Liver (tissue), 8 donors: ENCODE measurements at regions not wholly inside any gene's neighbourhood (a gene's known extent, or its start where the extent isn't known, plus 50 kb on each side); places are given as distances from the start of the nearest gene placed in this dataset.

ENCODE experiments used
- DNase-seq: peaks from one replicate; pipeline ENCODE4 v3.0.0-alpha.2; 2017; ENCODE audit warnings: low spot score
- H3K27ac ChIP-seq, 2 donors: one replicate each; pipeline ENCODE4 v1.7.0; 2013; ENCODE audit warnings: inconsistent platforms in 2 of 2, low read length in 2 of 2, control low read depth in 1 of 2, low read depth in 1 of 2, mild to moderate bottlenecking in 1 of 2
- H3K27me3 ChIP-seq, 4 donors: one replicate each; pipeline versions ENCODE4 v1.6.1 to v1.7.0; 2013; ENCODE audit warnings: low read length in 3 of 4, inconsistent platforms in 1 of 4, mild to moderate bottlenecking in 1 of 4, moderate library complexity in 1 of 4; ENCODE audit not compliant: control insufficient read depth in 4 of 4, insufficient read depth in 4 of 4
- H3K36me3 ChIP-seq, 4 donors: one replicate each; pipeline versions ENCODE4 v1.6.1 to v1.7.0; 2013; ENCODE audit warnings: low read length in 3 of 4, mild to moderate bottlenecking in 3 of 4, low read depth in 1 of 4, moderate library complexity in 1 of 4; ENCODE audit not compliant: control insufficient read depth in 4 of 4, insufficient read depth in 3 of 4
- H3K4me1 ChIP-seq, 4 donors: one replicate each; pipeline versions ENCODE4 v1.6.1 to v1.7.0; 2013; ENCODE audit warnings: low read length in 3 of 4, mild to moderate bottlenecking in 3 of 4, moderate library complexity in 1 of 4; ENCODE audit not compliant: control insufficient read depth in 4 of 4, insufficient read depth in 4 of 4
- H3K4me3 ChIP-seq, 3 donors: one replicate each; pipeline versions ENCODE4 v1.6.1 to v1.7.0; 2013; ENCODE audit warnings: low read length in 3 of 3, control low read depth in 1 of 3, low read depth in 1 of 3, mild to moderate bottlenecking in 1 of 3
- H3K9ac ChIP-seq, 2 donors: one replicate each; pipeline ENCODE4 v1.7.0; 2013; ENCODE audit warnings: low read length in 2 of 2, mild to moderate bottlenecking in 2 of 2, moderate library complexity in 2 of 2, control low read depth in 1 of 2, low read depth in 1 of 2
- H3K9me3 ChIP-seq, 4 donors: one replicate each; pipeline versions ENCODE4 v1.6.1 to v1.7.0; 2013; ENCODE audit warnings: low read length in 3 of 4; ENCODE audit not compliant: control insufficient read depth in 4 of 4
- CTCF ChIP-seq: fragments of 150-350 bp; IDR thresholded peaks from 2 replicates; pipeline ENCODE4 v1.5.1; 2017; ENCODE audit warnings: improper control_type of control experiment, low read depth, low read length; ENCODE audit not compliant: missing input control
- EGR1 ChIP-seq, 2 donors: IDR thresholded peaks; 2 replicates each; pipeline ENCODE4 v1.6.1; 2016 to 2018; ENCODE audit warnings: antibody characterized with exemption in 2 of 2, low read depth in 2 of 2
- FOXA1 ChIP-seq: IDR thresholded peaks from 2 replicates; pipeline ENCODE4 v1.6.1; 2016; ENCODE audit warnings: antibody characterized with exemption
- FOXA2 ChIP-seq: IDR thresholded peaks from 2 replicates; pipeline ENCODE4 v1.6.1; 2016; ENCODE audit warnings: antibody characterized with exemption
- GABPA ChIP-seq, 2 donors: IDR thresholded peaks in 1 of 2; conservative IDR thresholded peaks in 1 of 2; 2 replicates each; pipeline ENCODE4 v1.6.1; 2016; ENCODE audit warnings: antibody characterized with exemption in 2 of 2, mild to moderate bottlenecking in 1 of 2, moderate library complexity in 1 of 2
- HNF4A ChIP-seq, 2 donors: conservative IDR thresholded peaks; 2 replicates each; pipeline ENCODE4 v1.6.1; 2016; ENCODE audit warnings: antibody characterized with exemption in 2 of 2, mild to moderate bottlenecking in 2 of 2
- HNF4G ChIP-seq: IDR thresholded peaks from 2 replicates; pipeline ENCODE4 v1.6.1; 2016; ENCODE audit warnings: antibody characterized with exemption
- JUND ChIP-seq, 2 donors: IDR thresholded peaks; 2 replicates each; pipeline ENCODE4 v1.6.1; 2016; ENCODE audit warnings: antibody characterized with exemption in 2 of 2
- NR2F2 ChIP-seq: IDR thresholded peaks from 2 replicates; pipeline ENCODE4 v1.6.1; 2016; ENCODE audit warnings: antibody characterized with exemption
- RAD21 ChIP-seq, 2 donors: IDR thresholded peaks; 2 replicates each; pipeline ENCODE4 v1.6.1; 2016; ENCODE audit warnings: antibody characterized with exemption in 2 of 2, mild to moderate bottlenecking in 2 of 2
- REST ChIP-seq: IDR thresholded peaks from 2 replicates; pipeline ENCODE4 v1.6.1; 2016; ENCODE audit warnings: antibody characterized with exemption, mild to moderate bottlenecking
- RXRA ChIP-seq, 2 donors: IDR thresholded peaks; 2 replicates each; pipeline ENCODE4 v1.6.1; 2017 to 2018; ENCODE audit warnings: antibody characterized with exemption in 2 of 2, mild to moderate bottlenecking in 1 of 2
- SP1 ChIP-seq: IDR thresholded peaks from 2 replicates; pipeline ENCODE4 v1.6.1; 2018; ENCODE audit warnings: antibody characterized with exemption, mild to moderate bottlenecking
- TAF1 ChIP-seq: conservative IDR thresholded peaks from 2 replicates; pipeline ENCODE4 v1.6.1; 2016; ENCODE audit warnings: antibody characterized with exemption, mild to moderate bottlenecking
- YY1 ChIP-seq: IDR thresholded peaks from 2 replicates; pipeline ENCODE4 v1.6.1; 2016; ENCODE audit warnings: antibody characterized with exemption, mild to moderate bottlenecking
- ZBTB33 ChIP-seq: IDR thresholded peaks from 2 replicates; pipeline ENCODE4 v1.6.1; 2016; ENCODE audit warnings: antibody characterized with exemption
- WGBS: extraction: QIAGEN DNeasy Blood & Tissue Kit; methylation state at CpG from one replicate; pipeline ENCODE4 v1.1.7; 2013; 5-methylcytosine and 5-hydroxymethylcytosine counted together
- TF ChIP-seq, protein P1 (sequence below): IDR thresholded peaks from 2 replicates; pipeline ENCODE4 v1.6.1; 2016; ENCODE audit warnings: antibody characterized with exemption
- TF ChIP-seq, protein P2 (sequence below): IDR thresholded peaks from 2 replicates; pipeline ENCODE4 v1.6.1; 2016; ENCODE audit warnings: antibody characterized with exemption
- donor health status: healthy.
- donor health status: healthy.
- donor health status: healthy.
- donor health status: healthy.
- donor health status: healthy.

DNA sequence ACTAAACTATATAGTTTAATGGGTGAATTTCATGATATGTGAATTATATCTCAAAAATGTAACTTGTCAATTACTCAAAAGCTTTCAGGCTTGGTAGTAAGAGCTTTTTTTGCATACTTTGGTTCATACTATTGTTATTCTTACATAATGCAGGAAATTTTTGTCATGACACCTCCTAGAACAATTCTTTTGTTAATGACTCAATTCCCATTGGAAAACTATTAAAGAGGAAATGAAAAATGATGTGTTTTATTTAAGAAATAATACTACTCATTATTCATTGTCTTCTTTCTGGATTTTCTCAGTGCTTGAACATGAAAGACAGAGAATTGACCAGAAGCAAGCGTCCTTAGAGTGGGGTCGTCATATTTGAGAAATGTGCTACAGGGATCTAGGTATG, 196.4 kb upstream of the KCNJ16 start:
- 71% methylated on average over 2 of the region's 2 CpGs for WGBS
- Histone ChIP-seq H3K9ac (no peak overlapping the region), H3K4me3 (no peak overlapping the region), H3K9me3 (peaks cover 0 to 3% (median 0%) of the 10 kb centered on the region in 4 donors), H3K36me3 (no peaks in the 10 kb centered on the region), H3K27ac (no peak overlapping the region), H3K27me3 (no peaks in the 10 kb centered on the region), H3K4me1 (no peaks in the 10 kb centered on the region)
- TF ChIP-seq CTCF, result no peak
- no peak for TF ChIP-seq HNF4A (conservative IDR thresholded peaks at IDR 0.05)
- TF ChIP-seq, protein P1, sequence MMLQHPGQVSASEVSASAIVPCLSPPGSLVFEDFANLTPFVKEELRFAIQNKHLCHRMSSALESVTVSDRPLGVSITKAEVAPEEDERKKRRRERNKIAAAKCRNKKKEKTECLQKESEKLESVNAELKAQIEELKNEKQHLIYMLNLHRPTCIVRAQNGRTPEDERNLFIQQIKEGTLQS, result no peak
- TF ChIP-seq FOXA1, result no peak
- no peak for TF ChIP-seq TAF1
- TF ChIP-seq, protein P2, sequence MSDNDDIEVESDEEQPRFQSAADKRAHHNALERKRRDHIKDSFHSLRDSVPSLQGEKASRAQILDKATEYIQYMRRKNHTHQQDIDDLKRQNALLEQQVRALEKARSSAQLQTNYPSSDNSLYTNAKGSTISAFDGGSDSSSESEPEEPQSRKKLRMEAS, result no peak
- TF ChIP-seq YY1, result no peak
- no peak for TF ChIP-seq JUND (IDR thresholded peaks at IDR 0.05)
- TF ChIP-seq GABPA (IDR thresholded peaks at IDR 0.05 in 1 of 2, conservative IDR thresholded peaks at IDR 0.05 in 1 of 2), result no peak
- no peak for TF ChIP-seq RXRA (IDR thresholded peaks at IDR 0.05)
- no peak for TF ChIP-seq ZBTB33
- TF ChIP-seq EGR1 (IDR thresholded peaks at IDR 0.05; ENCODE audit: low read depth in 2 of 2), result no peak
- no peak for TF ChIP-seq NR2F2
- no peak for DNase-seq

GRCh38 chr17:69879576-69879975, 195.4 kb upstream of the KCNJ16 start:
- Histone ChIP-seq H3K27ac (no peak overlapping the region), H3K4me1 (no peaks in the 10 kb centered on the region), H3K27me3 (no peaks in the 10 kb centered on the region), H3K9me3 (peaks cover 0 to 3% (median 0%) of the 10 kb centered on the region in 4 donors), H3K36me3 (no peaks in the 10 kb centered on the region), H3K4me3 (no peak overlapping the region), H3K9ac (no peak overlapping the region)
- no peak for DNase-seq
- TF ChIP-seq REST (no peak), FOXA2 (no peak), HNF4G (no peak), FOXA1 (no peak), HNF4A (conservative IDR thresholded peaks at IDR 0.05) (no peak), RAD21 (IDR thresholded peaks at IDR 0.05) (no peak), GABPA (IDR thresholded peaks at IDR 0.05 in 1 of 2, conservative IDR thresholded peaks at IDR 0.05 in 1 of 2) (no peak), RXRA (IDR thresholded peaks at IDR 0.05) (no peak), JUND (IDR thresholded peaks at IDR 0.05) (no peak), YY1 (no peak), SP1 (no peak)
- TF ChIP-seq, protein P1, result no peak
- TF ChIP-seq, protein P2, result no peak
- 27% methylated on average over 1 of the region's 1 CpG for WGBS
